H9 (cell line): ENCODE measurements at regions not wholly inside any gene's neighbourhood (a gene's known extent, or its start where the extent isn't known, plus 50 kb on each side); places are given as distances from the start of the nearest gene placed in this dataset.

ENCODE experiments used
- DNase-seq: peaks from one replicate; pipeline ENCODE4 v3.0.0-alpha.2; 2017
- H2AFZ ChIP-seq: one replicate; pipeline ENCODE4 v1.6.1; 2013; ENCODE audit warnings: mild to moderate bottlenecking, low read length, control low read depth, moderate library complexity
- H2AK5ac ChIP-seq: 2 replicates; pipeline ENCODE4 v1.6.1; 2013; ENCODE audit warnings: low read length, control low read depth, mixed read lengths; ENCODE audit not compliant: insufficient read length
- H2BK120ac ChIP-seq: one replicate; pipeline ENCODE4 v1.6.1; 2013; ENCODE audit warnings: low read depth, mild to moderate bottlenecking, low read length, control low read depth, inconsistent platforms; ENCODE audit not compliant: poor library complexity, severe bottlenecking
- H2BK12ac ChIP-seq: 2 replicates; pipeline ENCODE4 v1.6.1; 2013; ENCODE audit warnings: low read length, control low read depth, mixed read lengths, low read depth; ENCODE audit not compliant: insufficient read length
- H2BK15ac ChIP-seq: 2 replicates; pipeline ENCODE4 v1.6.1; 2013; ENCODE audit warnings: low read depth, low read length, control low read depth
- H2BK20ac ChIP-seq: one replicate; pipeline ENCODE4 v1.6.1; 2013; ENCODE audit warnings: low read depth, mild to moderate bottlenecking, low read length, control low read depth, inconsistent platforms; ENCODE audit not compliant: poor library complexity, severe bottlenecking
- H2BK5ac ChIP-seq: 2 replicates; pipeline ENCODE4 v1.6.1; 2013; ENCODE audit warnings: low read length, control low read depth, mixed read lengths; ENCODE audit not compliant: insufficient read length
- H3K14ac ChIP-seq: 2 replicates; pipeline ENCODE4 v1.6.1; 2013; ENCODE audit warnings: low read length, control low read depth; ENCODE audit not compliant: insufficient read depth
- H3K18ac ChIP-seq: 2 replicates; pipeline ENCODE4 v1.6.1; 2013; ENCODE audit warnings: low read depth, mild to moderate bottlenecking, mixed read lengths, low read length, control low read depth; ENCODE audit not compliant: insufficient read length
- H3K23ac ChIP-seq: 2 replicates; pipeline ENCODE4 v1.6.1; 2013; ENCODE audit warnings: low read length, control low read depth, mixed read lengths, low read depth; ENCODE audit not compliant: insufficient read length
- H3K23me2 ChIP-seq: 2 replicates; pipeline ENCODE4 v1.6.1; 2013; ENCODE audit warnings: low read depth, mild to moderate bottlenecking, mixed read lengths, low read length, control low read depth; ENCODE audit not compliant: insufficient read length, poor library complexity, severe bottlenecking
- H3K27ac ChIP-seq: 2 replicates; pipeline ENCODE4 v1.5.1; 2013; ENCODE audit warnings: low read length, control low read depth, mixed read lengths, low read depth; ENCODE audit not compliant: insufficient read length
- H3K27me3 ChIP-seq: 2 replicates; pipeline ENCODE4 v1.6.1; 2013; ENCODE audit warnings: low read length, control low read depth, inconsistent platforms; ENCODE audit not compliant: insufficient read depth
- H3K4ac ChIP-seq: 2 replicates; pipeline ENCODE4 v1.6.1; 2013; ENCODE audit warnings: low read depth, mild to moderate bottlenecking, control low read depth, inconsistent platforms, low read length, moderate library complexity
- H3K4me1 ChIP-seq: 2 replicates; pipeline ENCODE4 v1.6.1; 2013; ENCODE audit warnings: low read length, control low read depth, inconsistent platforms; ENCODE audit not compliant: insufficient read depth
- H3K4me2 ChIP-seq: 2 replicates; pipeline ENCODE4 v1.6.1; 2013; ENCODE audit warnings: low read length, control low read depth, mixed read lengths; ENCODE audit not compliant: insufficient read length, insufficient read depth
- H3K56ac ChIP-seq: 2 replicates; pipeline ENCODE4 v1.6.1; 2013; ENCODE audit warnings: low read depth, mild to moderate bottlenecking, mixed read lengths, low read length, control low read depth; ENCODE audit not compliant: insufficient read length
- H3K79me1 ChIP-seq: 2 replicates; pipeline ENCODE4 v1.6.1; 2013; ENCODE audit warnings: low read depth, mild to moderate bottlenecking, moderate library complexity, low read length, control low read depth, inconsistent platforms; ENCODE audit not compliant: insufficient read depth, poor library complexity, severe bottlenecking
- H3K79me2 ChIP-seq: 2 replicates; pipeline ENCODE4 v1.6.1; 2013; ENCODE audit warnings: low read length, control low read depth, inconsistent platforms; ENCODE audit not compliant: insufficient read depth
- H3K9ac ChIP-seq: 2 replicates; pipeline ENCODE4 v1.6.1; 2013; ENCODE audit warnings: low read length, control low read depth, mixed read lengths; ENCODE audit not compliant: insufficient read length; ENCODE audit errors: extremely low read depth
- H3K9me3 ChIP-seq: one replicate; pipeline ENCODE4 v1.6.1; 2013; ENCODE audit warnings: low read depth, low read length, inconsistent platforms; ENCODE audit not compliant: control insufficient read depth
- H3T11ph ChIP-seq: one replicate; pipeline ENCODE4 v1.6.1; 2013; ENCODE audit warnings: mild to moderate bottlenecking, low read length, control low read depth, inconsistent platforms
- H4K20me1 ChIP-seq: one replicate; pipeline ENCODE4 v1.6.1; 2013; ENCODE audit not compliant: control insufficient read depth, insufficient read length, insufficient read depth
- H4K5ac ChIP-seq: 2 replicates; pipeline ENCODE4 v1.6.1; 2013; ENCODE audit warnings: low read depth, mild to moderate bottlenecking, mixed read lengths, low read length, control low read depth; ENCODE audit not compliant: insufficient read length
- H4K8ac ChIP-seq: replicated peaks from 2 replicates; pipeline ENCODE4 v1.6.1; 2013; ENCODE audit warnings: low read length, control low read depth, mixed read lengths, low read depth; ENCODE audit not compliant: insufficient read length
- H4K91ac ChIP-seq: 2 replicates; pipeline ENCODE4 v1.6.1; 2013; ENCODE audit warnings: low read depth, mild to moderate bottlenecking, moderate library complexity, mixed read lengths, low read length, control low read depth; ENCODE audit not compliant: insufficient read length
- H3K27ac Mint-ChIP-seq, 3 experiments: 2 replicates in 2 of 3; 3 replicates in 1 of 3; pipeline ENCODE4 v1.8.0; 2020 to 2021; ENCODE audit warnings: mixed read lengths in 3 of 3, mild to moderate bottlenecking in 1 of 3, moderate library complexity in 1 of 3
- H3K27me3 Mint-ChIP-seq: 2 replicates; pipeline ENCODE4 v1.8.0; 2021; ENCODE audit warnings: low read depth, mild to moderate bottlenecking, moderate library complexity, mixed read lengths
- H3K36me3 Mint-ChIP-seq, 3 experiments: 2 replicates in 2 of 3; 3 replicates in 1 of 3; pipeline ENCODE4 v1.8.0; 2020 to 2021; ENCODE audit warnings: low read depth in 3 of 3, mixed read lengths in 3 of 3; ENCODE audit not compliant: insufficient read depth in 1 of 3
- H3K4me1 Mint-ChIP-seq, 2 experiments: 2 replicates each; pipeline ENCODE4 v1.8.0; 2020; ENCODE audit warnings: mixed read lengths in 2 of 2
- H3K4me3 Mint-ChIP-seq, 2 experiments: 2 replicates in 1 of 2; 3 replicates in 1 of 2; pipeline ENCODE4 v1.8.0; 2020 to 2021; ENCODE audit warnings: mild to moderate bottlenecking in 2 of 2, mixed read lengths in 2 of 2, moderate library complexity in 1 of 2
- H3K9me3 Mint-ChIP-seq, 2 experiments: 2 replicates in 1 of 2; 3 replicates in 1 of 2; pipeline ENCODE4 v1.8.0; 2020; ENCODE audit warnings: mild to moderate bottlenecking in 2 of 2, mixed read lengths in 2 of 2, moderate library complexity in 1 of 2
- WGBS: extraction: QIAGEN DNeasy Blood & Tissue Kit; methylation state at CpG from one replicate; pipeline ENCODE4 v1.1.7; 2013; ENCODE audit warnings: missing lambda C conversion rate, low lambda C conversion rate, mixed read lengths; ENCODE audit not compliant: insufficient read length; ENCODE audit errors: extremely low coverage; 5-methylcytosine and 5-hydroxymethylcytosine counted together
- TF ChIP-seq, protein P1 (sequence below): fragments of 200-600 bp; sonication (generic); conservative IDR thresholded peaks from 3 replicates; pipeline ENCODE4 v1.8.0; 2021; ENCODE audit warnings: antibody characterized with exemption, mild to moderate bottlenecking

DNA sequence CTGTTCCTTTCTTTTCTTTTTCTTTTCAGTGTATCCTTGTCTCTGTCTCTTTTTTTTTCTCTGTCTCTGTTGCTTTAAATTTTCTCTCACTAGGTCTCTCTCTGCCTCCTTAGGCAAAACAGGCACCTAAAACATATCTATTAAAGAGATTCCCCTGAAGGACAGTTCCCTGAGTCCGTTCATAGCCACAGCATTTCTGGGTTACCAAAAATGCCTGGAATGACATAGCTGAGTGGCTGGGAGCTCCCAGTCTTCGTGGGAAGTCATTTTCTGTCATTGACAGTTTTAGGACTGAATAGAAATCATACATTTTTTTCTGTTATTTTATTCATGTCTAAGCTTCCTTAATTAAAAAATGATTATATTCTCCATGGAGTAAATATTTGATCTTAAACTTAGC, 323.8 kb upstream of the AZI2 start:
- no peak overlapping the region for H2BK20ac ChIP-seq
- H3K36me3 Mint-ChIP-seq = no peaks in the 10 kb centered on the region
- DNase-seq = no peak

More for the DNA sequence above, 323.8 kb upstream of the AZI2 start:
- Histone ChIP-seq H3K4me2 (no peak overlapping the region), H3T11ph (no peak overlapping the region), H2BK120ac (no peak overlapping the region), H3K79me2 (no peaks in the 10 kb centered on the region), H3K9me3 (no peaks in the 10 kb centered on the region), H3K27me3 (no peaks in the 10 kb centered on the region), H2BK5ac (no peak overlapping the region), H4K5ac (no peak overlapping the region), H4K91ac (no peak overlapping the region), H3K4ac (no peak overlapping the region), H2BK15ac (no peak overlapping the region), H4K20me1 (no peaks in the 10 kb centered on the region), H2AK5ac (no peak overlapping the region), H2AFZ (no peak overlapping the region), H3K14ac (no peak overlapping the region), H3K18ac (no peak overlapping the region), H3K79me1 (no peaks in the 10 kb centered on the region), H2BK12ac (no peak overlapping the region), H3K4me1 (no peaks in the 10 kb centered on the region), H3K9ac (no peak overlapping the region), H4K8ac (no peak overlapping the region), H3K23me2 (no peaks in the 10 kb centered on the region), H3K56ac (no peak overlapping the region), H3K27ac (no peak overlapping the region), H3K23ac (no peak overlapping the region)
- Mint-ChIP-seq H3K4me1 (peaks cover 28 to 29% of the 10 kb centered on the region in 2 experiments), H3K9me3 (peaks cover 0 to 2% of the 10 kb centered on the region in 2 experiments; a peak in 2 of 5 replicates), H3K27me3 (no peaks in the 10 kb centered on the region), H3K4me3 (no peak overlapping the region), H3K27ac (no peak overlapping the region)
- no CpG with 5 or more reads among the region's 2 CpGs for WGBS
- TF ChIP-seq, protein P1, sequence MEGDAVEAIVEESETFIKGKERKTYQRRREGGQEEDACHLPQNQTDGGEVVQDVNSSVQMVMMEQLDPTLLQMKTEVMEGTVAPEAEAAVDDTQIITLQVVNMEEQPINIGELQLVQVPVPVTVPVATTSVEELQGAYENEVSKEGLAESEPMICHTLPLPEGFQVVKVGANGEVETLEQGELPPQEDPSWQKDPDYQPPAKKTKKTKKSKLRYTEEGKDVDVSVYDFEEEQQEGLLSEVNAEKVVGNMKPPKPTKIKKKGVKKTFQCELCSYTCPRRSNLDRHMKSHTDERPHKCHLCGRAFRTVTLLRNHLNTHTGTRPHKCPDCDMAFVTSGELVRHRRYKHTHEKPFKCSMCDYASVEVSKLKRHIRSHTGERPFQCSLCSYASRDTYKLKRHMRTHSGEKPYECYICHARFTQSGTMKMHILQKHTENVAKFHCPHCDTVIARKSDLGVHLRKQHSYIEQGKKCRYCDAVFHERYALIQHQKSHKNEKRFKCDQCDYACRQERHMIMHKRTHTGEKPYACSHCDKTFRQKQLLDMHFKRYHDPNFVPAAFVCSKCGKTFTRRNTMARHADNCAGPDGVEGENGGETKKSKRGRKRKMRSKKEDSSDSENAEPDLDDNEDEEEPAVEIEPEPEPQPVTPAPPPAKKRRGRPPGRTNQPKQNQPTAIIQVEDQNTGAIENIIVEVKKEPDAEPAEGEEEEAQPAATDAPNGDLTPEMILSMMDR = no peak
